GM12865 (cell line): ENCODE measurements at regions not wholly inside any gene's neighbourhood (a gene's known extent, or its start where the extent isn't known, plus 50 kb on each side); places are given as distances from the start of the nearest gene placed in this dataset.

ENCODE experiments used
- DNase-seq: peaks from one replicate; pipeline ENCODE4 v3.0.0; 2010; ENCODE audit warnings: low read depth
- H3K4me3 ChIP-seq: 2 replicates; pipeline ENCODE4 v1.5.1; 2011; ENCODE audit warnings: mild to moderate bottlenecking, low read depth, low read length, control low read depth
- CTCF ChIP-seq: IDR thresholded peaks from 2 replicates; pipeline ENCODE4 v1.5.1; 2011; ENCODE audit warnings: low read length, control low read depth, low read depth, inconsistent platforms; ENCODE audit not compliant: insufficient read depth; ENCODE audit errors: missing control alignments

- no peak for TF ChIP-seq CTCF
- no peak overlapping the region for H3K4me3 ChIP-seq
- no peak for DNase-seq
Observed at GRCh38 chr16:72256398-72257066, 84.6 kb upstream of the PMFBP1 start.

- TF ChIP-seq CTCF = no peak
- H3K4me3 ChIP-seq = no peak overlapping the region
- no peak for DNase-seq
Observed at GRCh38 chr16:72255786-72256185, 83.8 kb upstream of the PMFBP1 start.

- TF ChIP-seq CTCF = no peak
- no peak for DNase-seq
- no peak overlapping the region for H3K4me3 ChIP-seq
Observed at GRCh38 chr16:72247821-72248253, 75.9 kb upstream of the PMFBP1 start.

GRCh38 chr16:72246423-72246822, 74.5 kb upstream of the PMFBP1 start:
- H3K4me3 ChIP-seq = no peak overlapping the region
- no peak for TF ChIP-seq CTCF
- DNase-seq = peak; percentile 74

GRCh38 chr16:72244853-72245252, 72.9 kb upstream of the PMFBP1 start:
- no peak for TF ChIP-seq CTCF
- no peak for DNase-seq
- H3K4me3 ChIP-seq = no peak overlapping the region

- no peak for TF ChIP-seq CTCF
- DNase-seq = no peak
- no peak overlapping the region for H3K4me3 ChIP-seq
Observed at GRCh38 chr16:72243621-72244020, 71.7 kb upstream of the PMFBP1 start.

- H3K4me3 ChIP-seq = no peak overlapping the region
- no peak for TF ChIP-seq CTCF
- DNase-seq = no peak
Observed at GRCh38 chr16:72242757-72243156, 70.8 kb upstream of the PMFBP1 start.
